SU-DHL-6 (cell line): ENCODE measurements at regions not wholly inside any gene's neighbourhood (a gene's known extent, or its start where the extent isn't known, plus 50 kb on each side); places are given as distances from the start of the nearest gene placed in this dataset.
"Not testable (repeated sequence)": the region's sequence is repeated elsewhere in the genome, so short reads cannot be mapped to it uniquely, and the experiment has no call there.

Experiments used
- EZH2phosphoT487 ChIP-seq: fragments of 200-600 bp; sonication (generic), shearing (Covaris generic); conservative IDR thresholded peaks from 2 replicates; pipeline ENCODE4 v1.6.1; 2018; ENCODE audit warnings: mild to moderate bottlenecking, antibody characterized with exemption, low read length, moderate library complexity, mixed read lengths
- TF ChIP-seq, protein P1 (sequence below): fragments of 200-600 bp; sonication (generic); IDR thresholded peaks from one replicate; pipeline ENCODE4 v1.5.1; 2017; ENCODE audit warnings: antibody characterized with exemption, mild to moderate bottlenecking, low read length, moderate library complexity; ENCODE audit not compliant: insufficient read depth, poor library complexity, severe bottlenecking

DNA sequence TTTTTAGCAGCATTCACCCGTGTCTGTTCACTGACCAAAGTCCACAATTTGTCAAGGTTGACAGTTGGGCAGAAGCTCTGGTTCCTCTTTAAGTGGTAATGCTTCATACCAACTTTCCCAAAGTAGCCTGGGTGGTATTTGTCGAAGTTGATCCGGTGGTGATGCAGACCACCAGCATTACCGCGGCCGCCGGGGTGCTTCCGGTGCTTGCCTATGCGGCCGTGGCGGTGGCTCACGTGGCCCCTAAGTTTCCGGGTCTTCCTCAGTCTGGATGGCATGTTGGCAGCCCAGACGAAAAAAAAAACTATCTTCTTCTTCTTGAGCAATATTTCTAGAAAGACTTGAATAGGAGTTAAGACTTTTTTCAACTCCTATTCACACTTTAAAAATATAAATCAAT is 151.4 kb upstream of the RGS17 start:
- TF ChIP-seq, protein P1, sequence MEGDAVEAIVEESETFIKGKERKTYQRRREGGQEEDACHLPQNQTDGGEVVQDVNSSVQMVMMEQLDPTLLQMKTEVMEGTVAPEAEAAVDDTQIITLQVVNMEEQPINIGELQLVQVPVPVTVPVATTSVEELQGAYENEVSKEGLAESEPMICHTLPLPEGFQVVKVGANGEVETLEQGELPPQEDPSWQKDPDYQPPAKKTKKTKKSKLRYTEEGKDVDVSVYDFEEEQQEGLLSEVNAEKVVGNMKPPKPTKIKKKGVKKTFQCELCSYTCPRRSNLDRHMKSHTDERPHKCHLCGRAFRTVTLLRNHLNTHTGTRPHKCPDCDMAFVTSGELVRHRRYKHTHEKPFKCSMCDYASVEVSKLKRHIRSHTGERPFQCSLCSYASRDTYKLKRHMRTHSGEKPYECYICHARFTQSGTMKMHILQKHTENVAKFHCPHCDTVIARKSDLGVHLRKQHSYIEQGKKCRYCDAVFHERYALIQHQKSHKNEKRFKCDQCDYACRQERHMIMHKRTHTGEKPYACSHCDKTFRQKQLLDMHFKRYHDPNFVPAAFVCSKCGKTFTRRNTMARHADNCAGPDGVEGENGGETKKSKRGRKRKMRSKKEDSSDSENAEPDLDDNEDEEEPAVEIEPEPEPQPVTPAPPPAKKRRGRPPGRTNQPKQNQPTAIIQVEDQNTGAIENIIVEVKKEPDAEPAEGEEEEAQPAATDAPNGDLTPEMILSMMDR, result not testable (repeated sequence)
- not testable (repeated sequence) for TF ChIP-seq EZH2phosphoT487
